SH-SY5Y (cell line): ENCODE measurements at regions not wholly inside any gene's neighbourhood (a gene's known extent, or its start where the extent isn't known, plus 50 kb on each side); places are given as distances from the start of the nearest gene placed in this dataset.

Experiments used
- GATA2 ChIP-seq: IDR thresholded peaks from 2 replicates; pipeline ENCODE4 v1.6.1; 2011; ENCODE audit warnings: mild to moderate bottlenecking, low read depth, low read length
- GATA3 ChIP-seq: IDR thresholded peaks from 2 replicates; pipeline ENCODE4 v1.6.1; 2011; ENCODE audit warnings: low read depth, mild to moderate bottlenecking, low read length, moderate library complexity

GRCh38 chr9:96141666-96142065, 160.3 kb downstream of the HSD17B3 start:
- no peak for TF ChIP-seq GATA2
- TF ChIP-seq GATA3 = no peak
